Kidney epithelial cell (primary cell): ENCODE measurements at regions not wholly inside any gene's neighbourhood (a gene's known extent, or its start where the extent isn't known, plus 50 kb on each side); places are given as distances from the start of the nearest gene placed in this dataset.
A peak's percentile ranks its signal among the peaks of the same experiment; 100 is the strongest.

ENCODE experiments used
- DNase-seq: peaks from one replicate; pipeline ENCODE4 v3.0.0-alpha.2; 2010; ENCODE audit warnings: low read depth
- H3K27me3 ChIP-seq: 2 replicates; pipeline ENCODE4 v1.6.0; 2011; ENCODE audit warnings: low read length; ENCODE audit not compliant: control insufficient read depth, insufficient read depth
- H3K36me3 ChIP-seq: 2 replicates; pipeline ENCODE4 v1.5.1; 2011; ENCODE audit warnings: low read length; ENCODE audit not compliant: control insufficient read depth, insufficient read depth
- H3K4me3 ChIP-seq: 2 replicates; pipeline ENCODE4 v1.5.1; 2011; ENCODE audit warnings: low read depth, mild to moderate bottlenecking, control low read depth, low read length
- CTCF ChIP-seq: IDR thresholded peaks from 2 replicates; pipeline ENCODE4 v1.5.1; 2011; ENCODE audit warnings: mild to moderate bottlenecking, moderate library complexity, low read length, control low read depth, inconsistent platforms; ENCODE audit not compliant: insufficient read depth, poor library complexity, severe bottlenecking

GRCh38 chr5:98031926-98032325, 741.5 kb upstream of the RGMB start:
- Histone ChIP-seq H3K36me3 (no peaks in the 10 kb centered on the region), H3K27me3 (no peaks in the 10 kb centered on the region), H3K4me3 (no peak overlapping the region)
- DNase-seq: no peak
- no peak for TF ChIP-seq CTCF

GRCh38 chr5:98041661-98042060, 731.8 kb upstream of the RGMB start:
- no peaks in the 10 kb centered on the region for H3K27me3 ChIP-seq
- DNase-seq: no peak
- H3K4me3 ChIP-seq: no peak overlapping the region
- H3K36me3 ChIP-seq: no peaks in the 10 kb centered on the region
- no peak for TF ChIP-seq CTCF

GRCh38 chr5:98042521-98042920, 730.9 kb upstream of the RGMB start:
- no peak overlapping the region for H3K4me3 ChIP-seq
- TF ChIP-seq CTCF: no peak
- DNase-seq: no peak
- no peaks in the 10 kb centered on the region for H3K36me3 ChIP-seq
- H3K27me3 ChIP-seq: no peaks in the 10 kb centered on the region

GRCh38 chr5:98042961-98043360, 730.5 kb upstream of the RGMB start:
- no peak overlapping the region for H3K4me3 ChIP-seq
- no peak for TF ChIP-seq CTCF
- no peaks in the 10 kb centered on the region for H3K27me3 ChIP-seq
- no peaks in the 10 kb centered on the region for H3K36me3 ChIP-seq
- no peak for DNase-seq

- no peaks in the 10 kb centered on the region for H3K36me3 ChIP-seq
- no peaks in the 10 kb centered on the region for H3K27me3 ChIP-seq
- no peak for TF ChIP-seq CTCF
- peak; percentile 7 for DNase-seq
- no peak overlapping the region for H3K4me3 ChIP-seq
Measured at GRCh38 chr5:98050583-98050982, 722.9 kb upstream of the RGMB start.

GRCh38 chr5:98053170-98053569, 720.3 kb upstream of the RGMB start:
- no peak overlapping the region for H3K4me3 ChIP-seq
- no peak for DNase-seq
- H3K27me3 ChIP-seq: no peaks in the 10 kb centered on the region
- H3K36me3 ChIP-seq: no peaks in the 10 kb centered on the region
- TF ChIP-seq CTCF: no peak
